Thyroid gland (tissue), 4 donors: ENCODE measurements at regions not wholly inside any gene's neighbourhood (a gene's known extent, or its start where the extent isn't known, plus 50 kb on each side); places are given as distances from the start of the nearest gene placed in this dataset.

ENCODE experiments used
- CTCF ChIP-seq, 6 experiments: fragments of 200-600 bp in 3 of 6; fragments of 450-650 bp in 3 of 6; sonication (generic) in 3 of 6; IDR thresholded peaks; one replicate each; pipeline ENCODE4 v1.5.1; 2016 to 2019; ENCODE audit warnings: antibody characterized with exemption in 6 of 6, mild to moderate bottlenecking in 2 of 6, inconsistent platforms in 1 of 6, moderate library complexity in 1 of 6
- POLR2A ChIP-seq, 2 donors: fragments of 450-650 bp; IDR thresholded peaks; one replicate each; pipeline ENCODE4 v1.6.1; 2017; ENCODE audit warnings: antibody characterized with exemption in 2 of 2, mild to moderate bottlenecking in 2 of 2, moderate library complexity in 1 of 2

- no peak for TF ChIP-seq CTCF (IDR thresholded peaks at IDR 0.05)
- no peak for TF ChIP-seq POLR2A (IDR thresholded peaks at IDR 0.05)
Measured at GRCh38 chr1:234779160-234779538, 169.2 kb upstream of the IRF2BP2 start.
